Vagina (tissue), 2 donors: ENCODE measurements at regions not wholly inside any gene's neighbourhood (a gene's known extent, or its start where the extent isn't known, plus 50 kb on each side); places are given as distances from the start of the nearest gene placed in this dataset.

Source experiments
- POLR2A ChIP-seq, 2 donors: fragments of 450-650 bp; IDR thresholded peaks; one replicate each; pipeline ENCODE4 v1.6.1; 2017; ENCODE audit warnings: antibody characterized with exemption in 2 of 2, mild to moderate bottlenecking in 2 of 2, moderate library complexity in 2 of 2
- POLR2AphosphoS5 ChIP-seq, 2 donors: sonication (generic); formaldehyde crosslinking; IDR thresholded peaks; one replicate each; pipeline ENCODE4 v1.9.0; 2017; ENCODE audit warnings: antibody characterized with exemption in 2 of 2, mild to moderate bottlenecking in 2 of 2, low read depth in 1 of 2; ENCODE audit not compliant: insufficient read depth in 1 of 2
- TF ChIP-seq, protein P1 (sequence below), 3 experiments: fragments of 450-650 bp in 2 of 3; fragments of 200-600 bp in 1 of 3; sonication (generic) in 1 of 3; IDR thresholded peaks; one replicate each; pipeline ENCODE4 v1.5.1; 2017 to 2019; ENCODE audit warnings: antibody characterized with exemption in 3 of 3, mild to moderate bottlenecking in 2 of 3, moderate library complexity in 2 of 3

- no peak for TF ChIP-seq POLR2A (IDR thresholded peaks at IDR 0.05)
- TF ChIP-seq, protein P1, sequence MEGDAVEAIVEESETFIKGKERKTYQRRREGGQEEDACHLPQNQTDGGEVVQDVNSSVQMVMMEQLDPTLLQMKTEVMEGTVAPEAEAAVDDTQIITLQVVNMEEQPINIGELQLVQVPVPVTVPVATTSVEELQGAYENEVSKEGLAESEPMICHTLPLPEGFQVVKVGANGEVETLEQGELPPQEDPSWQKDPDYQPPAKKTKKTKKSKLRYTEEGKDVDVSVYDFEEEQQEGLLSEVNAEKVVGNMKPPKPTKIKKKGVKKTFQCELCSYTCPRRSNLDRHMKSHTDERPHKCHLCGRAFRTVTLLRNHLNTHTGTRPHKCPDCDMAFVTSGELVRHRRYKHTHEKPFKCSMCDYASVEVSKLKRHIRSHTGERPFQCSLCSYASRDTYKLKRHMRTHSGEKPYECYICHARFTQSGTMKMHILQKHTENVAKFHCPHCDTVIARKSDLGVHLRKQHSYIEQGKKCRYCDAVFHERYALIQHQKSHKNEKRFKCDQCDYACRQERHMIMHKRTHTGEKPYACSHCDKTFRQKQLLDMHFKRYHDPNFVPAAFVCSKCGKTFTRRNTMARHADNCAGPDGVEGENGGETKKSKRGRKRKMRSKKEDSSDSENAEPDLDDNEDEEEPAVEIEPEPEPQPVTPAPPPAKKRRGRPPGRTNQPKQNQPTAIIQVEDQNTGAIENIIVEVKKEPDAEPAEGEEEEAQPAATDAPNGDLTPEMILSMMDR (IDR thresholded peaks at IDR 0.05) = no peak
- no peak for TF ChIP-seq POLR2AphosphoS5 (IDR thresholded peaks at IDR 0.05; ENCODE audit: insufficient read depth in 1 of 2, low read depth in 1 of 2)
These were observed 251.2 kb downstream of the ARHGAP12 start for GRCh38 chr10:31677195-31678138.
